ENCODE measurements at regions not wholly inside any gene's neighbourhood (a gene's known extent, or its start where the extent isn't known, plus 50 kb on each side); places are given as distances from the start of the nearest gene placed in this dataset.

- DNase-seq (ENCODE audit: low spot score), result no peak
- Histone ChIP-seq H3K4me3 (ENCODE audit: low read depth, low read length, poor library complexity, severe bottlenecking) (peak overlapping the region; percentile 70), H3K9me2 (ENCODE audit: insufficient read depth, low read length) (no peaks in the 10 kb centered on the region), H3K79me2 (ENCODE audit: insufficient read depth, low read depth, low read length) (no peaks in the 10 kb centered on the region), H4K20me1 (ENCODE audit: insufficient read depth, low read length) (no peaks in the 10 kb centered on the region), H3K27ac (ENCODE audit: low read depth, low read length, poor library complexity, severe bottlenecking) (no peak overlapping the region), H2AFZ (ENCODE audit: low read length) (peak overlapping the region; percentile 98; the same call in 1 of the 2 replicates), H3K4me1 (ENCODE audit: insufficient read depth, low read length, poor library complexity, severe bottlenecking) (peaks cover 15% of the 10 kb centered on the region), H3K36me3 (ENCODE audit: insufficient read depth, low read length) (no peaks in the 10 kb centered on the region), H3K9me3 (ENCODE audit: low read length) (no peaks in the 10 kb centered on the region), H3K4me2 (ENCODE audit: low read length) (peak overlapping the region; percentile 85)
- intact Hi-C loops (cut with micrococcal nuclease; ENCODE audit: unreplicated experiment), result loop anchor here (5.0 kb wide), 1 partner anchor 1001 kb away; the partner anchor contains the start of gene SKAP2
- ChIA-PET CTCF (ENCODE audit: unreplicated experiment) (no interaction called here), POLR2A (no interaction called here)
- TF ChIP-seq EZH2phosphoT487 (IDR thresholded peaks at IDR 0.05; ENCODE audit: borderline replicate concordance, low read depth, low read length) (no peak), CTCF (conservative IDR thresholded peaks at IDR 0.05; ENCODE audit: low read length) (no peak)
- no TSS peak for BruUV-seq (replicated peaks)
Observed at GRCh38 chr7:25861164-25861496, 290.9 kb upstream of the NFE2L3 start.

- Histone ChIP-seq H2AFZ (ENCODE audit: low read length) (peak overlapping the region; percentile 98), H3K79me2 (ENCODE audit: insufficient read depth, low read depth, low read length) (no peaks in the 10 kb centered on the region), H3K4me2 (ENCODE audit: low read length) (peak overlapping the region; percentile 85), H3K9me2 (ENCODE audit: insufficient read depth, low read length) (no peaks in the 10 kb centered on the region), H3K4me1 (ENCODE audit: insufficient read depth, low read length, poor library complexity, severe bottlenecking) (peaks cover 11% of the 10 kb centered on the region), H3K9me3 (ENCODE audit: low read length) (no peaks in the 10 kb centered on the region), H3K27ac (ENCODE audit: low read depth, low read length, poor library complexity, severe bottlenecking) (peak overlapping the region; percentile 4), H4K20me1 (ENCODE audit: insufficient read depth, low read length) (no peaks in the 10 kb centered on the region), H3K4me3 (ENCODE audit: low read depth, low read length, poor library complexity, severe bottlenecking) (peak overlapping the region; percentile 70), H3K36me3 (ENCODE audit: insufficient read depth, low read length) (no peaks in the 10 kb centered on the region)
- BruUV-seq (replicated peaks), result TSS peak; percentile 93
- CTCF ChIA-PET (ENCODE audit: unreplicated experiment), result interaction anchor here (1.0 kb wide), 1 partner anchor 28 kb away, joined by 4 read pairs; no protein-coding TSS in a partner anchor
- DNase-seq (ENCODE audit: low spot score), result no peak
- intact Hi-C loops (cut with micrococcal nuclease; ENCODE audit: unreplicated experiment), result loop anchor here (2.0 to 5.0 kb wide), 2 partner anchors 89 to 1001 kb away; partner anchors contain the start of gene SKAP2
- TF ChIP-seq CTCF (conservative IDR thresholded peaks at IDR 0.05; ENCODE audit: low read length) (no peak), EZH2phosphoT487 (IDR thresholded peaks at IDR 0.05; ENCODE audit: borderline replicate concordance, low read depth, low read length) (no peak)
- POLR2A ChIA-PET, result interaction anchor here (0.6 to 1.3 kb wide), 4 partner anchors 20 to 349 kb away, joined by 3 to 4 read pairs (median 3); no protein-coding TSS in a partner anchor
Observed at GRCh38 chr7:25861601-25862260, 290.3 kb upstream of the NFE2L3 start.

Measured in OCI-LY7 (cell line).